ENCODE measurements at regions not wholly inside any gene's neighbourhood (a gene's known extent, or its start where the extent isn't known, plus 50 kb on each side); places are given as distances from the start of the nearest gene placed in this dataset.

DNA sequence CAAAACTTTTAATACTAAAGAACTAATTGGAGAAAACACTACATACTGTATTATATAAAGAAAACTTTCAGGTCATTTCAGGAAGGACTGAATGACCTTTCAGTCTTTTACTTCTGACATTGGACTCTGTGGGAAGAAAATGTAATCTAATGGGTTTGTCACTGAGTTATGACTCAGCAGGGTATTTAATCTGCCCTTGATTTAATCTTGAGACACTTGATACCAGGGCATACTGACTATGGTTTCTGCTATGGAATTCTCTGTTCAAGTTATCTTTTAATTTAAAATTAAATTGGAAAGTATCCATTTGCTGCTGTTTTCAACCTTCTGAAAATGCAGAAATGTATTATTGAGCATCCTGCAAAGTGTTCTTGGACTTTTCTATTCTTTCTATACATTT lies 354.2 kb upstream of the GALNT5 start:
- no peak for TF ChIP-seq CTCF (IDR thresholded peaks at IDR 0.05)
- no peak for TF ChIP-seq POLR2A (IDR thresholded peaks at IDR 0.05)
